SU-DHL-6 (cell line): ENCODE measurements at regions not wholly inside any gene's neighbourhood (a gene's known extent, or its start where the extent isn't known, plus 50 kb on each side); places are given as distances from the start of the nearest gene placed in this dataset.

Source experiments
- H2AFZ ChIP-seq: fragments of 200-600 bp; sonication (generic); 2 replicates; pipeline ENCODE4 v1.6.1; 2014; ENCODE audit warnings: low read depth, mild to moderate bottlenecking, moderate library complexity, mixed read lengths, antibody characterized with exemption, low read length; ENCODE audit not compliant: severe bottlenecking
- H3F3A ChIP-seq: fragments of 200-600 bp; shearing (Covaris generic); 2 replicates; pipeline ENCODE4 v1.6.0; 2016; ENCODE audit warnings: antibody characterized with exemption, mild to moderate bottlenecking; ENCODE audit not compliant: insufficient read depth
- H3K27ac ChIP-seq: fragments of 200-600 bp; sonication (generic); 2 replicates; pipeline ENCODE4 v1.5.1; 2016; ENCODE audit warnings: low read depth, mild to moderate bottlenecking, low read length, moderate library complexity, mixed read lengths
- H3K27me3 ChIP-seq: fragments of 200-600 bp; sonication (generic), shearing (Covaris generic); 2 replicates; pipeline ENCODE4 v1.6.0; 2014; ENCODE audit warnings: mild to moderate bottlenecking, low read length
- H3K36me3 ChIP-seq: fragments of 200-600 bp; sonication (generic); 2 replicates; pipeline ENCODE4 v1.6.1; 2014; ENCODE audit warnings: mild to moderate bottlenecking, low read length, mixed read lengths
- H3K4me2 ChIP-seq: fragments of 300-600, 200-600 bp; shearing (Covaris generic), sonication (generic); 2 replicates; pipeline ENCODE4 v1.6.0; 2014; ENCODE audit warnings: low read length, low read depth, mild to moderate bottlenecking; ENCODE audit not compliant: poor library complexity, severe bottlenecking
- H3K4me3 ChIP-seq: fragments of 200-600 bp; sonication (generic); 2 replicates; pipeline ENCODE4 v1.5.1; 2014; ENCODE audit warnings: antibody characterized with exemption, low read length, mild to moderate bottlenecking, mixed read lengths; ENCODE audit not compliant: insufficient read depth, poor library complexity, severe bottlenecking
- H3K79me2 ChIP-seq: fragments of 200-600 bp; sonication (generic); 2 replicates; pipeline ENCODE4 v1.6.1; 2014; ENCODE audit warnings: mild to moderate bottlenecking, low read length, moderate library complexity; ENCODE audit not compliant: insufficient read depth
- H3K9ac ChIP-seq: fragments of 200-600 bp; sonication (generic); 2 replicates; pipeline ENCODE4 v1.7.0; 2014; ENCODE audit warnings: mild to moderate bottlenecking, low read length
- H3K9me2 ChIP-seq: fragments of 200-600 bp; sonication (generic); replicated peaks from 2 replicates; pipeline ENCODE4 v1.6.1; 2014; ENCODE audit warnings: low read length; ENCODE audit not compliant: insufficient read depth
- H3K9me3 ChIP-seq: fragments of 200-600 bp; sonication (generic); 2 replicates; pipeline ENCODE4 v1.6.1; 2014; ENCODE audit warnings: low read length, mixed read lengths; ENCODE audit not compliant: insufficient read depth
- H4K20me1 ChIP-seq: fragments of 200-600 bp; sonication (generic); 2 replicates; pipeline ENCODE4 v1.6.1; 2014; ENCODE audit warnings: low read depth, mild to moderate bottlenecking, antibody characterized with exemption, low read length, moderate library complexity, mixed read lengths
- CTCF ChIP-seq: fragments of 200-600 bp; sonication (generic); IDR thresholded peaks from one replicate; pipeline ENCODE4 v1.5.1; 2017; ENCODE audit warnings: antibody characterized with exemption, mild to moderate bottlenecking, low read length, moderate library complexity; ENCODE audit not compliant: insufficient read depth, poor library complexity, severe bottlenecking
- EZH2phosphoT487 ChIP-seq: fragments of 200-600 bp; sonication (generic), shearing (Covaris generic); conservative IDR thresholded peaks from 2 replicates; pipeline ENCODE4 v1.6.1; 2018; ENCODE audit warnings: mild to moderate bottlenecking, antibody characterized with exemption, low read length, moderate library complexity, mixed read lengths

GRCh38 chr11:109849946-109850345 is 243.2 kb upstream of the ZC3H12C start:
- H3K4me2 ChIP-seq = no peak overlapping the region
- TF ChIP-seq CTCF = no peak
- no peak for TF ChIP-seq EZH2phosphoT487
- no peak overlapping the region for H3K27ac ChIP-seq
- H4K20me1 ChIP-seq = no peaks in the 10 kb centered on the region
- no peak overlapping the region for H2AFZ ChIP-seq
- no peaks in the 10 kb centered on the region for H3K9me2 ChIP-seq
- H3K27me3 ChIP-seq = no peaks in the 10 kb centered on the region
- H3K36me3 ChIP-seq = no peaks in the 10 kb centered on the region
- H3K79me2 ChIP-seq = no peaks in the 10 kb centered on the region
- no peaks in the 10 kb centered on the region for H3F3A ChIP-seq
- H3K4me3 ChIP-seq = no peak overlapping the region
- H3K9ac ChIP-seq = no peak overlapping the region
- H3K9me3 ChIP-seq = no peaks in the 10 kb centered on the region

- no peak overlapping the region for H3K4me2 ChIP-seq
- no peak overlapping the region for H3K27ac ChIP-seq
- H3K9me3 ChIP-seq = no peaks in the 10 kb centered on the region
Observed at GRCh38 chr11:109851780-109852390, 241.3 kb upstream of the ZC3H12C start.

GRCh38 chr11:109853156-109853776 is 239.9 kb upstream of the ZC3H12C start:
- TF ChIP-seq EZH2phosphoT487 = no peak
- TF ChIP-seq CTCF = no peak
- H3K4me3 ChIP-seq = no peak overlapping the region
- no peaks in the 10 kb centered on the region for H4K20me1 ChIP-seq
- no peak overlapping the region for H3K27ac ChIP-seq
- H3K9ac ChIP-seq = no peak overlapping the region
- H3K4me2 ChIP-seq = no peak overlapping the region
- H2AFZ ChIP-seq = no peak overlapping the region
- H3K9me3 ChIP-seq = no peaks in the 10 kb centered on the region
- no peaks in the 10 kb centered on the region for H3K79me2 ChIP-seq
- H3K9me2 ChIP-seq = no peaks in the 10 kb centered on the region
- no peaks in the 10 kb centered on the region for H3K36me3 ChIP-seq
- no peaks in the 10 kb centered on the region for H3K27me3 ChIP-seq
- no peaks in the 10 kb centered on the region for H3F3A ChIP-seq

More at GRCh38 chr11:109851780-109852390, 241.3 kb upstream of the ZC3H12C start:
- no peak overlapping the region for H3K4me3 ChIP-seq
- no peaks in the 10 kb centered on the region for H3K9me2 ChIP-seq
- H3F3A ChIP-seq = no peaks in the 10 kb centered on the region
- no peak overlapping the region for H3K9ac ChIP-seq
- H3K79me2 ChIP-seq = no peaks in the 10 kb centered on the region
- no peak for TF ChIP-seq EZH2phosphoT487
- TF ChIP-seq CTCF = no peak
- no peaks in the 10 kb centered on the region for H3K27me3 ChIP-seq
- no peak overlapping the region for H2AFZ ChIP-seq
- no peaks in the 10 kb centered on the region for H3K36me3 ChIP-seq
- H4K20me1 ChIP-seq = no peaks in the 10 kb centered on the region
